ENCODE measurements at regions not wholly inside any gene's neighbourhood (a gene's known extent, or its start where the extent isn't known, plus 50 kb on each side); places are given as distances from the start of the nearest gene placed in this dataset.
"Not testable (repeated sequence)": the region's sequence is repeated elsewhere in the genome, so short reads cannot be mapped to it uniquely, and the experiment has no call there.

DNA sequence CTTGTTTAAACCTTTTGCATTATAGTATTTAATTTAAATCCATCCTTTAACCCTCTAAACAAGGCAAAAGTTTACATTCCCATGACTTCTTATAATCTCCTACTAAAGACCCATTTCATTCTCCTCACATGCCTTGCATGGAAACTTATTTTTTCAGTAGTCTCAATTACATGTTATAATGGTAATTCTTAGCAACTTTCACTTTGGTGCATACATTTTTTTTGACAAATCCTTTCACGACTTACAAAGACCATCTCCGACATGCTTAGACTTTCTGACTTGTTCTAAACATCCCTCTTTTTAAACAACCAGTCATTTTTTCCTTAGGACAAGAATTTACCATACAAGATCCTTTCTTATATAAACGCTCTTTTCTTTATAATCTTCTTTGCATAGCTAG is 615.4 kb upstream of the GBE1 start:
- no peak for DNase-seq

DNA sequence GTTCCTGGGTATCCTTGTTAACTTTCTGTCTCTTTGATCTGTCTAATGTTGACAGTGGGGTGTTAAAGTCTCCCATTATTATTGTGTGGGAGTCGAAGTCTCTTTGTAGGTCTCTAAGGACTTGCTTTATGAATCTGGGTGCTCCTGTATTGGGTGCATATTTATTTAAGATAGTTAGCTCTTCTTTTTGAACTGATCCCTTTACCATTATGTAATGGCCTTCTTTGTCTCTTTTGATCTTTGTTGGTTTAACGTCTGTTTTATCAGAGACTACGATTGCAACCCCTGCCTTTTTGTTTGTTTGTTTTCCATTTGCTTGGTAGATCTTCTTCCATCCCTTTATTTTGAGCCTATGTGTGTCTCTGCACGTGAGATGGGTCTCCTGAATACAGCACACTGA is 612.4 kb upstream of the GBE1 start:
- not testable (repeated sequence) for DNase-seq

DNA sequence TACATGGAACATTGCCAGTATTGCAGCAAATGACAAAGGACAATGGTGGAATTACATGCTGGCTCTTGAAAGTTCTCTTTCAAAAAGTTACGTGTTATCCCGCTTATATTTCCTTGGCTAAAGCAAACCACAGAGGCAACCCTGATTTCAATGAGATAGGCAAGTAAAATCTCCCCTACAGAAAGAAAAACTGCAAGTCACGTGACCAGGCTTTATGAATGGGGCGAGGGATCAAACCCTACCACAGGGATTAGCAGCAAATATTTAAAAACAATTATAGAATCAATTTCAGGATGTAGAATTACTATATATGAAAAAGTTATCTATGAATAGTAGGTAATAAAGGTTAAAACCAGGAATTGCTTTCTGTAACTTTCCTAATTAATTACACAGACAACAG is 603.4 kb upstream of the GBE1 start:
- no peak for DNase-seq

DNA sequence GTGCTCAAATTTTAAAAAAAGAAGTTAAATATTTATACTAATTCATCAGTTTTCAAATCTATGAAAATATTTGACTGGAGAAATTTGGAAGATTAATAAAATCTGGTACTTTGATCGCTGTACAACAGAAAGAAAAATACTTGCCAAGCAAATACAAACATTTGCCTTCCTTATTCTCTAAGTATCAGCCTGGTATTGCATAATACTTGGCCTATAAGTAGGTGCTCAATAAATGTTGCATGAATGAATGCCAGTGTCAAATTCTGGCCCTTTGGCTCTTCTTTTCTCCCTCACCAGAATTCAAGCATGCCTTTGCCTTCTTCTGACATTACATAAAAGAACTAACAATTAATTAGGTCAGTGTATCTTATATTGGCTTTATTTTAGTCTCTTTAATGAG is 601.7 kb upstream of the GBE1 start:
- no peak for DNase-seq

DNA sequence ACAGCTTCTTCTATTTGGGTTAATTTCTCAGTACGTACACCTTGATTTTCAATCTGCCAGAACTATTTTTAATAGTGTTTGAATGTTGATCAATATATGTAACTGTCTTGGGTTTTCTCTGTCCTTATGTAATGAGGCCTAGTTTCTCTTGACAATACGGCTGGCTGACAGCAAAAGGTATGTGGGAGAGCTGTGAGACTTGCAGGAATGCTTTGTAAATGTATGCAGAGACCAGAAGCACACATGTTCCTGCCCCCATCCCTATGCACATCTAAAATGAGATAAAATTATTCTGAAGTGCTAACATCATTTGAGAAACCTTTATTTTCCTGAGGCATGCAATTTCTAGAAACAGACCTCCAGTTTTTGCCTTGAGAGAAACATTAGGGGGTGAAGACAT is 593.8 kb upstream of the GBE1 start:
- no peak for DNase-seq

DNA sequence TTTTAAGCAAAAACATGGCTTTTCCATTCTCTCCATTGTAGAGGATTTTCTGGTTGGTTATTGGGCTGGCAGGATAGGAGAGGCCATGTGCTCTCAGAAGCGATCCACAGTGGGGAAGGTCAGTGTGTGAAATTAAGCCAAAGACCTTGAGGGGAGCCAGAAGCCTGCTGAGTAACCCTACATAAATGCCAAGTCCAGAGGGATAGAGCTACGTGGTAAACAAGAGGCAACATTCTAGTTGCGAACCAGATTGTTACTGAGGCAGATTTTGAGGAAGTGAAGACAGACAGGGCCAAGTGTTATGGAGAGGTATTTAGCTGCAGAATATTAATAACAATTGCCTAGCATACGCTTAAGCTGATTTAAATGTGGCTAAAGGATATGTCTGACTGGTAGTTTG is 592.8 kb upstream of the GBE1 start:
- DNase-seq = no peak

DNA sequence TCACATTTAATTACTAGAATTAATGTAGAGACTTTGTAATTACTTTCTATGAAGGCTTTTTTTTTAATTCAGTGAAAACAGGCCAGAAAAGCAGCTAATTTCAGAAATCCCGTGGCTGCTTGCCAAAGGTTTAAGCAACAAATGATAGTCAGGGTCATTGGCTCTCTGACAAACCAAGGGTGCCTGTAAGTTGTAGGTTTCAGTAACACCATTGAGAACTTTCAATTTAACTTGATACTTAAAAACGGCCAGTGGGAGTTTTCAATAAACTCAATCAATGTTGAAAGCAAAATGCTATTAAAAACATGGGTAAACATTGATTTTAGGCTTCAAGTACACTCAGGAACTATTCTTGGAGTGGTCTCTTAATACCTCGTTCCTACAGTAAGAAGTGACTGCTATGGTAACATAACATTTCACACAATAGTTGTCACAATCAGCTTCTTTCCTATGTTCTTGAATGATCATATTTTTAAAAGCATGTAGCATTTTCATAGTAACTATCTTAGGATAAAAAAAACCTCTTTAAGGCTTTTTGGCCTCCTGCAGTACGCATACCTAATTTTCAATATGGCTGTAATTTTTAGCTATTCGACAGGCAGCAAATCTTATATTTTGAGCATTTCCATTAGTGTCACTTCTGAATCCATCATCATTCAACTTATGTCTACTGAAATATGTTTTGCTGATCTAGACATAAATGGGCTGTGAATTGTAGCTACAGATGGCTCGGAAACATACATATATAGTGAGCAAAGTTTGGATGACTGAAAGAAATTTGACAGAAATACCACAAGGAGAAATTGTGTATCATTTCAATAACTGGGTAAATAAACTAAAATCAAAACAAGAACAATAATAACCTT is 592.1 kb upstream of the GBE1 start:
- DNase-seq = no peak

DNA sequence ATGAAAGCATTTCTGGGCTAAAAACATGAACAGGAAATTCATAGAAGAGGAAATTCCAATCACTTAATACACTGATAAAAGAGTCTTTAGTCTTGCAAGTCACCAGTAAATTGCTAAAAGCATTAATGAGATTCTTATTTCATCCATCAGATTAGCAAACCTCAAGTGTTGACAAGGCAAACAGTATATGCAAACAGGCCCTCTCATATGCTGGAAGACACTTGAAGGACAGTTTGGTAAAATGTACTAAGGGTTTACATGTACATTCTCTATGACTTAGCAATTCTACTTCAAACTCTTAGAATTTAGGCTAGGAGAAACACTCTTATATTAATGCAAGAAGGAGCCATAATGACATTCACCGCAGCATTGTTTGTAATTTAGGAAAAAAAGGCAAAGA is 586.1 kb upstream of the GBE1 start:
- DNase-seq = no peak

DNA sequence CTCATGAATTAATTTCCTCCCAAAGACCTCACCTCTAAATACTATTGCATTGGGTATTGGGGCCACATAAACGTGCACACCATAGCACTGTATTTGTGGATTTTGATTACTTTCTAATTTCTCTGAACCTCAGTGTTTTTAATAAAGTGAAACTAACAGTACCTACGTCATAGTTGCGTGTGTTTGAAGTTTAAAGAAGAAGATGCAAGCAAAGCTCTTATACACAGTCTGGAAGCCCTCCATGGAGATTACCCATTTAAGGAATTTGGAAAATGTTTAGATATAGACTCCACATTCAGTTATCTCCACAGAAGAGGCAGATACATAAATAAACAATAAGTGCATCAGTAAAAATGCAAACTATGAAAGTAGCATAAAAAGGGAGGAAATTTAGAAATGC is 581.1 kb upstream of the GBE1 start:
- DNase-seq = no peak

DNA sequence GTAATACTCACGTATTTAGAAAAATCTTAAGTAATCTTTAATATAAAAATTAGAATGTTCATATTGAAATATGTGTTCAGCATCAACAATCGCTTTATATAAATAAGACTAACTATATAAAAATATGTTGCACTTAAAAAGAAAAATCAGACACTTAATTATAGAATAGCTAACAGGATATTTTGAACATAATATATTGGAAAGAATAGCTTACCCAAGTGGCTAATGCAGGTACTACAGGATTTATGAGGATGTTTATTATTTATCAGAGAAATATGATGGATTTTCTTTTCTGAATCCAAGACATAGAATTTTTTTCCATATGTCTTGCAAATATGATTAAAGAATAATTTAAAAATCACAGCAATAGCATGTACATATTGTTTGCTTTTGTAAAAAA is 567.9 kb upstream of the GBE1 start:
- DNase-seq = no peak

DNA sequence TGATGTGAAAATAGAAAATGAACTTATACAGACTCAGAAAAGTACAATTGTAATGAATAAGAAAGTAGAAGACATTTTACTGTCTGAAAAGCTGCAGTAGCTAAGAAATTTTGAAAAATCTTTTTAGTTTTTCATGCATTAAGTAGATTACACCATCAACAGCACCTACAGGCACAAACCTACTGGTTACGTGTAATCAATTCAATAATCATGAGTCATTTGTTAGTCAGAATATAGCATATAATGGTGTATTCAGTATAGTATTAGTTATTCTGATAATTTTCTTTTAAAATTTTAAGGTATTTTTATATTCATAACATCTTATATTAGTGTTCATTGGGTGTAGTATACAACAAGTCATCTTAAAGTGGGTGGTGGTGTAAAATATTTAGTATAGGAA is 550.5 kb upstream of the GBE1 start:
- DNase-seq = no peak

DNA sequence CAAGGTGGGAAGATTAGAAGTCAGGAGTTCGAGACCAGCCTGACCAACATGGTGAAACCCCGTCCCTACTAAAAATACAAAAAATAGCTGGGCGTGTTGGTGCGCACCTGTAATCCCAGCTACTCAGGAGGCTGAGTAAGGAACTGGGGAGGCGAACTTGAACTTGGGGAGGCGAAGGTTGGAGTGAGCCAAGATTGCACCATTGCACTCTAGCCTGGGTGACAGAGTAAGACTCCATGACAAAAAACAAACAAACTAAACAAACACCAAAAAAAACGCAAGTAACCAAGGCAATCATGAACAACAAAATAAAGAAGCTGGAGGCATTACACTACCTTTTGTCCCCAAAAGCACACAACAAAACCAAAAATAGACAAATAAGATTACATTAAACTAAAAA is 547.3 kb upstream of the GBE1 start:
- DNase-seq = no peak

DNA sequence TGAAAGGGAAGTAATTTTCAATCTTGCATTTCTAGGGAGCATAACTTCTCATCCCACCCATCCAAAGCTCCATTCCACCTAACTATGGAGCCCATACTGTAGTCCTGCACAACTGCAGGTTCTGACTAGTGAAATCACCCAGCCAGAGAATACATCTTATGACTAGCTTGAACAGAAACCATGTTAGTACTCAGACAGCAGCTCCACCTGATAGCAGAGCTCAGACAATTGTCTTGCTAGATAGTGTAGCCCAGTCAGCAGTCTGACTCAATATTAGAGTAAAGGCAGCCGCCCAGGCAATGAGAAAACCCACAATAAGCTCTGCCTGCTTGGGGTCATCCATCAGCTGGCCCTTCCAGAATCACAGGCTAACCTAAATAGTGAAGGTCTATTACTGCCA is 544.7 kb upstream of the GBE1 start:
- DNase-seq = no peak

DNA sequence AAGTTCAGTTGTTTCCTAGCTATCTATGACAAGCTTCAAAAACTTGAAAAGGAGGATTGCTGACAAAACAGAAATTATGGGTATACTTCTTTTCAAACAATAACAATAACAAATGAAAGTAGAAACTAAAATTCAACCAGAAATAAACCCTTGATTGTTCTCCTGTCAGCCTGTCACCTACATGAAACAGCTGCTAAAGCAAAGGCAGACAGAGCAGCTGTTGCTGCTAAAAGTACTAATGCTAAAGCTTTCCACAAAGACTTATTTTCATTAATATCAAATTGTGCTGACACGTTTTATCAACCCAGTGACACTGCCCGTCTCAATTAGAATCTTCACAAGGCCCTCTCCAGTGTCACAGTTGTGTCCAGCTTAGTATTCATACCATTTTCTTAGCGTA is 533.2 kb upstream of the GBE1 start:
- DNase-seq = no peak

DNA sequence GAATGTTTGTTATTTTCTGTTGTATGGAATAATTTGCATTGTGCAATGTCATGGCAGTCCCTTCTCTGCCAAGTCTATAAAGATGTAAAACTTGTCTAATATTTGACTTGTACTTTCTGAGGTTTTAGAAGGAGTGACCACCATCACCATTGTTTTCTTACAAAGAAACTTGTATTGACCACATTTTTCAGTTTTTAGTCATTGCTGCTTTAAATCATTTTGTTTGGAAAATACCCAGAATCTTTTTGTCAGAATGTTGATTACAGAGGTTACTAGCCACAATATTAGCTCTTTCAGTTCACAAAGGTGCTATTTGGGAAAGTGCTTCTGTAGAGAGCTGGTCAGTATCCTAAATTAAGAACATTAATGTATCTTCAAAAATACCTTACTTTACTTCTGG is 532.4 kb upstream of the GBE1 start:
- no peak for DNase-seq

DNA sequence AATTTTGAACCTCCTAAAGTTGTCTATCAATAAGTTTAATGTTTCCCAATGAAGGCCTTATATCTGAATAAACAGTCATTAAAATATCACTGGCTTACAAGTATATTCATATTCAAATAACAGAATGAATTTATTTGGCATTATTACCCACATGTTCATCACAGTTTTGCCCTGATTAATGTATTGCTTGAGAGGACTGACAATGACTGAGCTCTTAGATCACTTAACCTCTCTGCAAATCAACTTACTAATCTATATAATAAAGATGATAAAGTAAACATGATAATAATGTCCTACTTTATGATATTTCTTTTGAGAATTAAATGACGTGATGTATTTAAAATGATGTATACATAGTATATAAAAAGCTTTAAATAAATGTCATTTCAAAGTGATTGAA is 532.0 kb upstream of the GBE1 start:
- no peak for DNase-seq

DNA sequence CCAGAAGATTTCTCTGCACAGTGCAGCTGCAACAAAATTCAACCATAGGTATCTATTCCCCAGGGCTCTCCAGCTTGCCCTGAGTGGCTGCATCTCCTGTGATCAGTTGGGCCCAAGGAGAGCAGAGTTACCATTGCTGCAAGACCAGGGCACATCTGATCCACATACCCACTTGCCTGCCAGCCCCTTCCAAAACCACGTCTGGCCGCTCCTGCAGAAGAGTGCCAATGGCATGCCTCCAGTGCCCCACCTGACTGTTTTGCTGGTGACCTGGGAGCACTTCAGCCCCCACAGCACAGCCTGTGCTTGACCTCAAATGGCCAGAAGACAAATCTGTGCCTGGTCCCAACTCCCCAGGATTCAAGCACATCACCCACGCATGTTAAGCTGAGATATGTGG is 526.1 kb upstream of the GBE1 start:
- DNase-seq = no peak

DNA sequence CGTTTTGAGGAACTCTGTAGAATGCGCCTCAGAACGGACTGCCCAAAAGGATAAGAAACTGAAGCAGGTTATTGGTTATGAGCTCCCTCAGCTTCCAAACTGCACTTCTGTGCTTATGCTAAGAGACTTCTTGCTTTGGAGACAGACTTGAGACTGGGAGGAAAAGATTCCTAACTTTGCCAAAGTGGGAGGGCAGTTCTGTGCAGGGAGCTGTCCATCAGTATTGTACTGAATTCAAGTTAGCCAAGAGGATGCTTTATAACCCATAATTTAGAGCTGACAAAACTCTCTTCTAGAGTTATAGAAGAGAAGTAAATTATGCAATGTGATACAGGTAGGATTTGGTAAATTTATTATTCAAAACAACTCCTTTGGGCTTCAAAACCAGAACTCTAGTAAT is 519.8 kb upstream of the GBE1 start:
- no peak for DNase-seq

DNA sequence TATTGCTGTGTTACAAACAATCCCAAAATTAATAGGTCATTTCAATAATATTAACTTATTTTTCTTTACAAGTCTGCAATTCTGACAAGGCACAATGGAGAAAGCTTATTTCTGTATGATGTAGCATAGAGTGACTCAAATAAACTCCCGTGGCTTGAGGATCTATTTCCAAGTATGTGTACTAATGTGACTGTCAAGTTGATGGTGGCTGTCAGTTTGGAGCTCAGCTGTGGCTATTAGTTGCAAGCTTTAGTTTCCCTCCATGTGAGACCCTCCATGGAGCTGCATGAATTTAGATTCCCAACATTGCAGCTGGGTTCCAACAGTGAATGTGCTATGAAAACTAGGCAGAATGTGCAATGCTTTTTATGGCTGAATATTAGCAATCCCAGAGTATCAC is 515.5 kb upstream of the GBE1 start:
- DNase-seq = no peak

DNA sequence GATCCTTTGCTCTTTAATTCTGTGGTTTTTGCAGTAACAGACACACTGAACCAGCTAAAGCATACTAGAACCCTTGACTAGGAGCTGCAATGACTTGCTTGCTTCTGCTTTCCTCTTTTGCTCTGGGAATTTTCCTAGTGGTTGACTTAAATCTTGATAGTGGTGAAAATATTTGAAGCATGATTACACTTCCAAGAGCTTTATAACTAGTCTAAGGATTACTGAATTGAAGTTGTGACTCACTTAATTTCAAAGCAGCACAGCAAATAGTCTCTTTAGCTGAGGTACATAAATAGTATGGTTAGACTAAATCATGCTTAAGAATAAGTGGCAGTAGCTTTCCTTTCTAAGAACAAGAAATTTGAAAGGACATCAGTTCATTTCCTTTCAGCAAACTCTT is 513.5 kb upstream of the GBE1 start:
- DNase-seq = no peak

DNA sequence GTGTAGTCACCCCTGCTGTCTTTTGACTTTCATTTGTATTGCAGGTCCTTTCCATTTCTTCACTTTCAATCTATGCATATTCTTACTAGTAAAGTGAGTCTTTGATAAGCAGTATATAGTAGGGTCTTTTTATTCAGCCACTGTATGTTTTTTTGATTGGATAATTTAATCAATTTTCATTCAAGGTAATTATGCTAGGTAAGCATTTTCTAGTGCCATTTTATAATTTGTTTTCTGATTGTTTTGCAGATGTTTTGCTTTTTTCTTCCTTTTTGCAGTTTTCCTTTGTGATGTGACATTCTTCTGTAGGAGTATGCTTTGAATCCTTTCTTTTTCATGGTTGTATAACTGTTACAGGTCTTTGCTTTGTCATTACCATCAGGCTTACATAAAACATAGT is 504.3 kb upstream of the GBE1 start:
- no peak for DNase-seq

DNA sequence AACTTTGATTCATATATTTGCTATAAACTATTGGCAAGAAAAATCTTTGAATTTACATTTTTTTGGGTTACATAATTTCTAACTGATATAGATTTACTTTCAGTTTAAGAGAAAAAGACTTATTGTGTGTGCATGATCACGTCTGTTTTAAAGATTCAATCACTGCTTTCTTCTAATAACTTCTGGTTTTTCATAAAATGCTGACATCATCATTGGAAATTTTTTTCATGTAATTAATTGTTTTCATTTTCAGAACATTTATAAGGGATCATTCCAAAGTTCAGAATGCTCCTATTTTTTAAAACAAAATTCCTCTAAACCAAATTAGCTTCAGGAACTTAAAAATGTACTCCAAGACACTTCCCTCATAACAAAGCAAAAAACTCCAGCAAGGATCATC is 500.7 kb upstream of the GBE1 start:
- no peak for DNase-seq

DNA sequence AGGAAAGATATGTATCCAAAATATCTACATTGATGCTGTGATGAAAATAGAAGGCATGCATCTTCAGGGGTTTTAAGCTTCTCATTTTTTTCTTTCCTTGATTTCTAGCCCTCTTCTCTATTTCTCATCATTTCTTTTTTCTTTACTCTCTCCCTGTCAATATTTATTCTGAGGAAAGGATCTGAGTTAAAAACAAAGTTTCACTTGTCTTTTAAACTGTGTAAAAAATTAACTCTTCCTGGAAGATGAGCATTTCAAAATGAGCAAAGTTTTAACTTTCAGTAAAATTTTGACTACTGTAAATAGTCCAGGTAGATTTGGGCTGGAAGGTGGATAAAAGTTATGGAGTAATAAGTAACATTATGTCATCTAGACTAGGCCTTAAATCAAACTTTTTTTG is 500.2 kb upstream of the GBE1 start:
- no peak for DNase-seq

DNA sequence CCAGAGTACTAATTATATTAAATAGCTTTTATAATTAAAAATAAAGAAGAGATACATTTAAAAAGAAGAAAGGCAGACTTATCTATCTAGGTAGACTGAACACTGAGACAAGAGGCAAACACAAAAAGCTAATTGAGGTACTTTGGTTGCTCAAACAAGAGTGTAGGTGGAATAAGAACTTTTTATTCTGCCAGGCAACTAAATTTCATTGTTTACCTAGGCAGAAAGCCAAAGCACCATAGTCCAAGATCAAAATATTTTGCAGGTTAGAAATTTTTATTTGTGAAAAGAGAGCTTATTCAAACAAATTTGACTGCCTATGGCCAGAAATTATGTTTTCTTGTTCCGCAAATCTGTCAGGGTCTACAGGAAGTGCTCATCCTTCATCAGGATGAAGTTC is 499.6 kb upstream of the GBE1 start:
- no peak for DNase-seq

DNA sequence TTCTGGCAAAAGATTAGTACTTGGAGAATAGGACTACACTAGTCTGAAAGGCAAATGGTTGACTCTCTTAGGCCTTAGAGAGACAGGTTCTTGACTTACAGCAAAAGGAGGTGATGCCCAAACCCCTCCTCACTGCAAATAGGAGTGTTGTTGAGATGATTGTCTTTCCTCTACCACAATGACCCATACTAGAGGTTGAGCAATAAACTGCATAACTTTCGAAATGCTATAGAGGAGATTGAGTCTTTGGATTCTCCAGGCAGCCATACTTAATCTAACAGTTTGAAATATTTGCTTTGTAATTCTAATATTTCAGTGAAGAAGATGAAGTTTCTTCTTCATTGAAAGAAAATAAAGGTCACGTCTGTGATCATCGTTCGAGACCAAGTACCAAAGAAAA is 498.5 kb upstream of the GBE1 start:
- no peak for DNase-seq

DNA sequence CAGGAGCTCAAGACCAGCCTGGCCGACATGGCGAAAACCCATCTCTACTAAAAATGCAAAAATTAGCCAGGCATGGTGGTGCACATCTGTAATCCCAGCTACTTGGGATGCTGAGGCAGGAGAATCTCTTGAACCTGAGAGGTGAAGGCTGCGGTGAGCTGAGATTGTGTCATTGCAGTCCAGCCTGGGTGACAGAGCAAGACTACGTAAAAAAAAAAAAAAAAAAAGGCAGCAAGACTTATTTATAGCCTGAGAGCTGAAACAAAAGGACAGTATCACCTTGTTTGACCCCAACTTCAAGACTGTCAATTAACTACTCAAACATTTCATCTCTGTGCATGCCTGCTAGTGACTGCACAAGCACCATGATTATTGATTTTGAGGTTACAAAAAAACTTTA is 478.9 kb upstream of the GBE1 start:
- DNase-seq = no peak

All from stimulated activated CD4-positive, alpha-beta T cell treated with anti-CD3 and anti-CD28 coated beads, Interleukin-4, amount 100 ng/mL, for 1 hour (primary cell).